ENCODE measurements at regions not wholly inside any gene's neighbourhood (a gene's known extent, or its start where the extent isn't known, plus 50 kb on each side); places are given as distances from the start of the nearest gene placed in this dataset.
"Not testable (repeated sequence)": the region's sequence is repeated elsewhere in the genome, so short reads cannot be mapped to it uniquely, and the experiment has no call there.

DNA sequence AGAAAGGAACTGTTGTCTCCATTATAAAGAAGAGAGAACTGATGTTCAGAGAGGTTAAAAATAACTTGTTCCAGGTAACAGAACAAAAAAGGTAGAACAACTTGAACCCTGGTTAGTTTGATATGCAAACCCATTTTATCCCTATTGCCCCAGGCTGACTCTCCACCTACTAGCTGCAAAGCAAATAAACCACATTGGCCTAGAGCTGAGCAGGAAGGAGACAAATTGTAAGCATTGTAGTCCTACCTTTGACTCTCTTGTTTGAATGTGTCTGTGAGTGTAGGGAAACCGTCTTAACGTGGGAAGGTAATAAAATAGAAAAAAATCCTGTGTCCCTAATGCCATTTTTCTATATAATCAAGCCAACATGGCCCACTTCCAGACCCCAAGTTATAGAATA lies 126.4 kb downstream of the CCER1 start:
- DNase-seq (no peak), ATAC-seq (no peak)

DNA sequence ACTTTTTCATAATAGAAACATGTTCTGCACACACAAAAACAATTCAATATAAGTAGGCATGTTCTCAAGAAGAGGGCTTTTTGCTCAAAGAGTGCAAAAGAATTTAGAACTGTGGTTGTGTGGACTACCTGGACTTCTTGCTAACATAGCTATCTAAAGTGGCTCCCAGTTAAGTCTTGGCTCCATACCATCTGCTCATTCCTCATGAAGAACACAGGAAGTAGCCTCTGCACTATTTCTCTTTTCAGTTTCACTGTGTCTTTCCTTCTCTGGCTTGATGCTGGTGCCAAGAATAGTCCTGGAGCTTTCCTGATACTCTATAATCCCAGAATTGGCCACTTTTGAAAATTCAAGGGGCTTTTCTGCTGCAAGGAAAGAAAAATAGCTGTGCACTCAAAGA lies 127.4 kb downstream of the CCER1 start:
- no peak for DNase-seq

DNA sequence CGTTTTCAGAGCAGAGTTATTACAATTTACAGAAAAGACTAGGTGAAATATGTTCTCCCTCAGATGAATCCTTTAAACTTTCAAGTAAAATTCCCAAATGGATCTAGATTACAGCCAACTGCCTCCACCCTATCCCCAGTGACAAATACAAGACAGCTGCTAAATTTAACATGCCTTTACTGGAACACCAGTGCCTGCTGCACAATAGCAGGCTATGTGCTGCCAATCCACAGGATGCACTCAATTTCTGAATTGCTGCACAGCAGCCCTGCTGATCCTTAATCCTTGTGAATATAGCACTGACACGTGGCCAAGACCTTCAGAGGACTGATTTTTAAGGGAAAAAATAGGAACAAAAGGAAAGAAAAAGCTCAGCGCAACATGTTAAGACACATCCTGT lies 128.9 kb downstream of the CCER1 start:
- no peak for ATAC-seq

More for the DNA sequence above, 127.4 kb downstream of the CCER1 start:
- no peak for ATAC-seq

DNA sequence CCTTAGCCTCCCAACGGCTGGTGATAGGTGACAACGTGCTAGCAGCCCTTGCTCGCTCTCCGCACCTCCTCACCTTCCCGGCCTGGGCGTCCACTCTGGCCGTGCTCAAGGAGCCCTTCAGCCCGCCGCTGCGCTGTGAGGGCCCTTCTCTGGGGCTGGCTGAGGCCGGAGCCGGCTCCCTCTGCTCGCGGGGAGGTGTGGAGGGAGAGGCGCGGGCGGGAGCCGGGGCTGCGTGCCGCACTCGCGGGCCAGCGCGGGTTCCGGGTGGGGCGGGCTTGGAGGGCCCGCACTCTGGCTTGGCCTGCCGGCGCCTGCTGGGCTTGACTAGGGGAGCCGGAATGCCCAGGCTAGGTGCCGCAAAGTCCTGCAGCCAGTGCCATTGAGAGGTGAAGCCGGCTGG lies 131.1 kb downstream of the CCER1 start:
- no peak for ATAC-seq

More for the DNA sequence above, 128.9 kb downstream of the CCER1 start:
- DNase-seq: no peak

DNA sequence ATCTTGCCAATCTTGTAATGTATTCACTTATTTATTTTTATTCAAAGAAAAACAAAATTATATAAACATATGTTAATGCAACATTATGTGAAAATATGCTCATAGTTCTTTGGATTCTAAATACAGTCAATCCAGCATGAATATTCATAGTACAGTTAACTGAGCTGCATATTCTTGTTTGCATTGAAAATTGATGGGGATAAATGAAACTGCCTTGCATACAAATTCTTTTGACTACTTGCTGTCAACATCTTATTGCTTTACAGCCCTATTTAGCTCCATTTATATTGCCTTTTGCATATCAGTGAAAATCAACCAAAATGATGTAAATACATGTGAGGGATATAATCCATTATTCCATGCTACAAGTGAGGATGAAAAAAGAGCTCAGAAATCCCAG lies 135.3 kb downstream of the CCER1 start:
- DNase-seq (no peak), ATAC-seq (no peak)

More for the DNA sequence above, 131.1 kb downstream of the CCER1 start:
- DNase-seq: no peak

DNA sequence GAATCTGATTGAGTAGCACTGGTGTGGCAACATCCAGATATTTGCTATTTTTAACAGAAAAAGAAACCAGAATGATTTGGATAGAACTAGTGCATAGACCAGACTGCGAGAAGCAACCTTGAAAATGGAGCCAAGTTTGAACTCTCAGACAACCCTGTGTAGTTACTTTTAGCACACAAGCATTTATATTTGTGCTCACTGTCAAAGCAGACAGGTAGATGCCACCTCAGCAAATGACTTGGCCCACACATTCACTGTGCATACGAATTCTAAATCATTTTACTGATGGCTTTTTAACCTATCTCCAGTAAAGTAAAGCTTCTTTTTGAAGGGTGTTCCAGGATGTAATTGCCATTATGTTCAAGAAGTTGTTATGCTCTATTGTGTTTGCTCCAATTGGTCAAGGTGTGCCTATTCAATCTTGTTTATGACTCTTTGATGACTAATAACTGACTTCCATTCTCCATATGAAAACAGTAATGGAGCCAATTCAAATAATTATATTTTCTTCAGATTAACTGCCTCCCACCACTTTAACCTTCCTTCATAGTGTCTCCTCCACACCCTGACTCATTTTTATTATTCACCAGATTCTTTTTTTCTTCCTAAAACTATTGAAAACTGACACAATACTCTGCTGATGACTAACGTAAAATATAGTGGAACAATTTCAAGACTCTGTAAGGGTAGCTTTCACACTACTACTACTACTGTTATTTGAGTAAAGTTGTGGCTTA lies 138.5 kb downstream of the CCER1 start:
- no peak for DNase-seq
- no peak for ATAC-seq

DNA sequence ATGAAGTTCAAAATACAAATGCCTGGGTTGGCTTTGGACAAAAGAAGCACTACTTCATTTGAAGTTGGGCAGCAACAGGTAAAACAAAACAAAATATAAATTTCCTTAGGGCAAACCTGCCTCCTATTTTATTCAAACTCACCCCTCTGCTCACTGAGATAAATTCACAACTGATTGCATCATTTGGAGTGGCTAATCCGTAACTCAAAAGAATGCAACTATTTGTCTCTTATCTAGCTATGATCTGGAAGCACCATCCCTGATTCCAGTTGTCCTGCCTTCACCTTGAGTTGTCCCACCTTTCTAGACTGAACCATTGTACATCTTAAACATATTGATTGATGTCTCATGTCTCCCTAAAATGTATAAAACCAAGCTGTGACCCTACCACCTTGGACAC lies 145.0 kb downstream of the CCER1 start:
- DNase-seq (no peak), ATAC-seq (no peak)

GRCh38 chr12:90808568-90808967 lies 146.4 kb downstream of the CCER1 start:
- ATAC-seq: no peak
- no peak for DNase-seq

GRCh38 chr12:90802727-90803126 lies 152.2 kb downstream of the CCER1 start:
- DNase-seq (no peak), ATAC-seq (no peak)

DNA sequence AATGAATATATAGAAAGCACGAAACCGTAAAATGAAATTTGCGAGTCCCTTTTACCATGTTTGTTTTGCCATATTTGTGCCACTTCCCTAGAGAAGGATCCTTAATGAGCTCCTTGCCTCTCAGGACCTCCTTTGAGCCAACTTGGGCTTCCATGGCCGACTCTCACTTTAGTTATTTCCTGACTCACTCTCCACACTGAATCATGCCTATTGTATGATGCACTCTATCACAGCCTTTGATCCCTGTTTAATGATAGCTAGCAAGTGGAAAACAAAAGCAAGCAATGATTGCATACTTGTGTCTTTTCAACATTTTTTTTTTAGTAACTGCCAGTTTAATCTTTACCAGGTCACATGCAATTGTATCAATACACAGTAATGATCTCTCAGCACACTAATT lies 153.2 kb downstream of the CCER1 start:
- no peak for ATAC-seq
- DNase-seq: no peak

DNA sequence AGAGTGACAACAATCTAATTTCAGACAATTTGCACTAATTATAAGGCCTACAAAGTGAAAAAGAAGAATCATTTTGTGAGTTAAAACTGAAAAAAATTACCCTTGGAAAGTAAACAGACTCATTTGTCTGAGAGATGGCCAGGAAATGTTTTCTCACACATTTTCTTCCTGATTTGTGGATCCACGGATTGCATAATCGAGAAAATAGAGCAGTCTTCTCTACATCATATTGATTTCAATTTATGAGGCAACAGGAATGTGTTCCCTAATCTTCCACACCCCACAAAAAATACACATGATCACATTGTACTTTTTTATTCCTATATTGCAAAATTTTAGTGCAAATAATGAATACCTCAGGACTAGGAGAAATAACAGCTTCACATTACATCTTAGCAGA lies 160.8 kb downstream of the CCER1 start:
- DNase-seq: no peak
- ATAC-seq: no peak

- ATAC-seq, DNase-seq: not testable (repeated sequence)
Observed at GRCh38 chr12:90792718-90793117, 162.3 kb downstream of the CCER1 start.

GRCh38 chr12:90791445-90791844 lies 163.5 kb downstream of the CCER1 start:
- DNase-seq (no peak), ATAC-seq (no peak)

DNA sequence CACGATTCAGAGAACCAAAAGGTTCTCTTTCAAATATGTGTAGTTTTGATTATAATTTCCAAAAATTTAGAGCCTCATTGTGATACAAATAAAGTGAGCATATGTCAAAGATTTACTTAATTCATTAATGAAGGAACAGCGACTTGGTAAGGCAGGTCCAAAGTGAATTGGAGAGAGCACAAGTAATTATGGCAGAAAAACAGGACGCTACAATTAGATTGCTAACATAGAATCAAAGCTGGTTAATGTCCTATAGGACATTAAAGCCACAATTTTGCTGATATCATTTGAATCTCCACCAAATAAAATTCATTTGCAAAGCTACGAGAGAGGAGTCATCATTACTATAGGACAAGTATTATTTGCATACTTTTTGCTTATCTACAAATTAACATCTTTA lies 164.2 kb downstream of the CCER1 start:
- ATAC-seq: no peak
- DNase-seq: no peak

- ATAC-seq (no peak), DNase-seq (no peak)
Observed at GRCh38 chr12:90773491-90773890, 181.5 kb downstream of the CCER1 start.

DNA sequence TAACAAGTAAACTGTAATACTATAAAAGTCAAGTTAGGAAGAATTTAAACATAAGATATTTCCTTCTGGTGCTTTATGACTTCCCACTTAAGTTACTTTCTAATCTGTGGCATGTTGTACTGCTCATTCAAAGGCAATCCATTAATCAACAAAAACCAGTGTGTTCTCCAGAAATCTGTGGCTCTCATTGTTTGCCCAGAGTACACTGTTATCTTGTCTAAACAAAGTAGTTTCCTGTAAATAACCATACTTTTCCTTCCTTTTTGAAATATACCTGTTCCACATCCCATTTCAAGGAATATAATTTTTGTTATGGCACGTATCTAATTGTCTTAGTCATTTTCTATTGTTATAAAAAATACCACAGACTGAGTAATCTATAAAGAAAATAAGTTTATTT lies 184.1 kb downstream of the CCER1 start:
- ATAC-seq: no peak
- no peak for DNase-seq

DNA sequence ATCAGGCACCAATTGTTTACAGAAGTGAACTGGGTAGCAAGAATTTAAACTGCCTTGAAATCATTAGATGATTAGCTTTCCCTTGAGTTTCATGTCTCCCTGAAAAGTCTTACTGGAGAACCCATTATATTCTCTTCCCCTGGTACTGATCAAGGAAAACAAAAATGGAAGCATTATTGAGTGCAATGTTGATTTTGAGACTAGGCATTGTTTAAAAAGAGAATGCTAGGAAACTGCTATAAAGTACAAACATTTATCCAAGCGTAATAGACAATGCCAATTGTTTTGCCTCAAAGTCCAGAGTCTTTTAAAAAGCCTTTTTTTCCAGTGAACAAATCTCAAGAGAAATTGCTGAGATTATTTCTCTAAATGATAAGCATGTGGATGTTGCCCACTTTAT lies 197.0 kb downstream of the CCER1 start:
- DNase-seq: no peak
- ATAC-seq: no peak

DNA sequence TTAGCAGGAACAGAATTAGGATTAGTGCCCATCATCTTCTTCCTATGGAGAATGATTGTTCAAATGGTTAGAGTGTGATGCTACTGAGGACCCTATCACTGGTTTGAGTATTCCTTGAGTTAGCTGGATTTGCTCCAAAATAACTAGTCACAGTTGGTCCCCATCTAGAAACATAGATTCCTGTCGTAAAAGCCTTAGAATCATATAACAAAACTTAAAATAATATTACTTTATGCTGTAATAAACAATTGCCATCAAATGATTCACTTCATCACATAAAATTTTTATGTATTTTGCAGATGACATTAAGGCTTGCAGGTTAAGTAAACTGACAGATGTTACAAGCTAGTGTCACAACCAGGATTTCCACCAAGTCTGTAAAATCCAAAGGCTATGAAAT lies 209.8 kb downstream of the CCER1 start:
- ATAC-seq (no peak), DNase-seq (no peak)

DNA sequence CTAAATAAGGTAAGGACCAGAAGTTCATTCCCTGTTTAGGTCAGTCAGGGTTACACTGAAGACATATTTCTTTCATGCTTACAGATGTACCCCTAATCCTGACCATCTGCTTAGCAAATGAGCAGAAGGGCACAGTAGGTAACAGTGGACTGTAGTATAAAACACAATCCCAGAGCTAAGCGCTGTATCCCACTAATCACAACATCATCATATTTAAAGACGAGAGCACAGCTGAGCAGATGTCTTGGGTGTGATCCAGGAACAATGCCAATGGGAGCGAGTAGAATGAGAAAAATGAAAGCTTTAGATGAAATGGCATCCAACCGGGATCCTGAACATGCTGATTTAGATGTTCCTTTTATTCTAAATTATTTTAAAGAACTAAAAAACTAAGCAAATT lies 213.4 kb downstream of the CCER1 start:
- no peak for ATAC-seq
- no peak for DNase-seq

DNA sequence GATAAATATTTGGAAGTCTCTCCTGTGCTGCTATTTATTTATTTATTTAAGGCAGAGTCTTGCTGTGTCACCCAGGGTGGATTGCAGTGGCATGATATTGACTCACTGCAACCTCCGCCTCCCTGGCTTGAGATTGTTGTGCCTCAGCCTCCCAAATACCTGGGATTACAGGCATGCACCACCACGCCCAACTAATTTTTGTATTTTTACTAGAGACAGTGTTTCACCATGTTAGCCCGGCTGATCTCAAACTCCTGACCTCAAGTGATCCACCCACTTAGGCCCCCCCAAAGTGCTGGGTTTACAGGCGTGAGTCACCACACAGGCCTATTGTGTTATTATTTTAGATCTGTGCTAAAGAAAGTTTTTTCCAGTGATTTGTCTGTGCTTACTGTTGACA lies 225.2 kb downstream of the CCER1 start:
- no peak for ATAC-seq
- DNase-seq: no peak

GRCh38 chr12:90712671-90713070 lies 242.3 kb downstream of the CCER1 start:
- ATAC-seq: no peak
- no peak for DNase-seq

DNA sequence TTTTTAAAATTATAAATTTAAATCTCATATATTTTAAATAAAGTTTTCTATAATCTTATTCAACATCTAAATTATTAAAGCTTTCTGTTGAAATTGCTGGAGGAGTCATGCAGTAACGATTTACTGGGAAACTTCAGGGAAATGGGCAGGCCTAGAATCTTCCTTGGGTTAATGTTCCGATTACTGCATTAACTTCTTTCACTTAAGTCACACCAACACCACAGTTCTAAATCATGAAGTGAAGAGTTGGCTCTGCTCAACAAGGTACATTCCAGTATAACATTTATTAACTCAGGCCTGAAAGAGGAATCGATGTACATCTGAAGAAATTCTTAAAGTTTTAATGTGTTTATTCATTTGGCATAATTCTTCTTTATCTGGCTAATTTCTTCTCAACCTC lies 244.3 kb downstream of the CCER1 start:
- DNase-seq: no peak
- no peak for ATAC-seq

DNA sequence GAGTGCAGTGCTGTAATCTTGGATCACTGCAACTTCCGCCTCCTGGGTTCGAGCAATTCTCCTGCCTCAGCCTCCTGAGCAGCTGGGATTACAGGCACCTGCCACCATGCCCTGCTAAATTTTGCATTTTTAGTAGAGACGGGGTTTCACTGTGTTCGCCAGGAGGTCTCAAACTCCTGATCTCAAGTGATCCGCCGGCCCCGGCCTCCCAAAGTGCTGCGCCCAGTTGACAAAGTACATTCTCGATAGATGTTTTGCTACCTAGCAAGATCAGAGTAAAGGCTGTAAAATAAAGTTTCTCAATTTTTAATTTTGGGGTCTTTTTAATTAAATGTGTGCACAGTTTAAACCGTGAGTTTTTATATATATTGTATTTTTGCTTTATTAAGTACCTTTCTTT lies 248.9 kb downstream of the CCER1 start:
- no peak for ATAC-seq
- DNase-seq: no peak

- ATAC-seq (no peak), DNase-seq (no peak)
Observed at GRCh38 chr12:90695415-90695814, 259.6 kb downstream of the CCER1 start.

GRCh38 chr12:90690120-90690519 lies 264.9 kb downstream of the CCER1 start:
- no peak for ATAC-seq
- no peak for DNase-seq
